HG03139 (cell line): ENCODE measurements at regions not wholly inside any gene's neighbourhood (a gene's known extent, or its start where the extent isn't known, plus 50 kb on each side); places are given as distances from the start of the nearest gene placed in this dataset.
A peak's percentile ranks its signal among the peaks of the same experiment; 100 is the strongest.
"Not testable (repeated sequence)": the region's sequence is repeated elsewhere in the genome, so short reads cannot be mapped to it uniquely, and the experiment has no call there.

ENCODE experiments used
- ATAC-seq: cut with Tn5 transposase; IDR thresholded peaks from one replicate; pipeline ENCODE4 v1.9.1; 2021; ENCODE audit not compliant: unreplicated experiment

- ATAC-seq: not testable (repeated sequence)
Measured at GRCh38 chrY:17593748-17594147, 286.3 kb downstream of the CDY2B start.

GRCh38 chrY:17579956-17580519, 300.0 kb downstream of the CDY2B start:
- ATAC-seq: not testable (repeated sequence)

GRCh38 chrY:17579131-17579955, 300.7 kb downstream of the CDY2B start:
- ATAC-seq: peak; percentile 83

- ATAC-seq: not testable (repeated sequence)
Measured at GRCh38 chrY:17563114-17563513, 316.9 kb downstream of the CDY2B start.
